SK-N-MC (cell line): ENCODE measurements at regions not wholly inside any gene's neighbourhood (a gene's known extent, or its start where the extent isn't known, plus 50 kb on each side); places are given as distances from the start of the nearest gene placed in this dataset.

Experiments used
- DNase-seq: peaks from one replicate; pipeline ENCODE4 v3.0.0-alpha.2; 2011; ENCODE audit warnings: low read depth, low spot score
- H3K27ac ChIP-seq: fragments of 200-600 bp; sonication (generic); 2 replicates; pipeline ENCODE4 v1.5.1; 2016; ENCODE audit warnings: mixed run types
- H3K36me3 ChIP-seq: fragments of 200-600 bp; sonication (generic); 2 replicates; pipeline ENCODE4 v1.6.1; 2017; ENCODE audit warnings: antibody characterized with exemption, low read length, mixed read lengths; ENCODE audit not compliant: insufficient read depth
- H3K4me3 ChIP-seq: fragments of 200-600 bp; sonication (generic); 2 replicates; pipeline ENCODE4 v1.5.1; 2016
- H3K9ac ChIP-seq: fragments of 200-600 bp; sonication (generic); 2 replicates; pipeline ENCODE4 v1.8.0; 2017; ENCODE audit warnings: mixed run types, mixed read lengths; ENCODE audit not compliant: insufficient read length
- H3K9me3 ChIP-seq: fragments of 200-600 bp; sonication (generic); 2 replicates; pipeline ENCODE4 v1.6.1; 2017; ENCODE audit warnings: low read depth, mild to moderate bottlenecking, antibody characterized with exemption, low read length, moderate library complexity, mixed read lengths
- EZH2 ChIP-seq: fragments of 200-600 bp; sonication (generic); IDR thresholded peaks from one replicate; pipeline ENCODE4 v1.6.1; 2017; ENCODE audit warnings: antibody characterized with exemption
- FOXP2 ChIP-seq: optimal IDR thresholded peaks from 2 replicates; pipeline ENCODE3; 2011; ENCODE audit warnings: mild to moderate bottlenecking, moderate library complexity; ENCODE audit not compliant: insufficient read depth; ENCODE audit errors: extremely low read length, control extremely low read depth
- POLR2AphosphoS5 ChIP-seq: IDR thresholded peaks from 2 replicates; pipeline ENCODE4 v1.6.1; 2012; ENCODE audit warnings: mild to moderate bottlenecking, low read depth, low read length, borderline replicate concordance

DNA sequence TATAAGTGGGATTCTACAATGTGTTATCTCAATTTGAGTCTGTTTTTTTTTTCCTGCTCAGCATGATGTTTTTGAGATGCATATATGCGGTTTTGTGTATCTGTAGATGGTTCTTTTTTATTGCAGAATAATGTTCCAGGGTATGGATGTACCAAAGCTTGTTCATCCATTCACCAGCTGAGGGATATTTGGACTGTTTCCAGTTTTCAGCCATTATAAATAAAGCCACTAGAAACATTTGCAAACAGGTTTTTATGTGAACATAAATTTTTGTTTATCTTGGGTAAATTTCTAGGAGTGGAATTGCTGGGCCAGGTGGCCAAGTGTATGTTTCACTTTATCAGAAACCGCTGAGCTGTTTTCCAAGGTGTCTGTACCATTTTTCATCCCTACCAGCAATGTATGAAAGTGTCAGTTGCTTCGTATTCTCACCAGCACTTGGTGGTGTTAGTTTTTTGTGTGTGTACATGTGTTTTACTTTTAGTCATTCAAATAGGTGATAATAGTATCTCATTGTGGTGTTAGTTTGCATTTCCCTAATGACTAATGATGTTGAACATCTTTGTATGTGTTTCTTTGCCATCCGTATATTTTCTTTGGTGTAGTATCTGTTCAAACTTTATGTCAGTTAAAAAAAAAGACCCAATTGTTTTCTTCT is 124.2 kb downstream of the CEBPB start:
- no peak overlapping the region for H3K9ac ChIP-seq
- TF ChIP-seq EZH2 (no peak), FOXP2 (no peak), POLR2AphosphoS5 (no peak)
- no peak overlapping the region for H3K4me3 ChIP-seq
- no peak for DNase-seq
- no peaks in the 10 kb centered on the region for H3K9me3 ChIP-seq
- H3K27ac ChIP-seq: no peak overlapping the region
- H3K36me3 ChIP-seq: no peaks in the 10 kb centered on the region

DNA sequence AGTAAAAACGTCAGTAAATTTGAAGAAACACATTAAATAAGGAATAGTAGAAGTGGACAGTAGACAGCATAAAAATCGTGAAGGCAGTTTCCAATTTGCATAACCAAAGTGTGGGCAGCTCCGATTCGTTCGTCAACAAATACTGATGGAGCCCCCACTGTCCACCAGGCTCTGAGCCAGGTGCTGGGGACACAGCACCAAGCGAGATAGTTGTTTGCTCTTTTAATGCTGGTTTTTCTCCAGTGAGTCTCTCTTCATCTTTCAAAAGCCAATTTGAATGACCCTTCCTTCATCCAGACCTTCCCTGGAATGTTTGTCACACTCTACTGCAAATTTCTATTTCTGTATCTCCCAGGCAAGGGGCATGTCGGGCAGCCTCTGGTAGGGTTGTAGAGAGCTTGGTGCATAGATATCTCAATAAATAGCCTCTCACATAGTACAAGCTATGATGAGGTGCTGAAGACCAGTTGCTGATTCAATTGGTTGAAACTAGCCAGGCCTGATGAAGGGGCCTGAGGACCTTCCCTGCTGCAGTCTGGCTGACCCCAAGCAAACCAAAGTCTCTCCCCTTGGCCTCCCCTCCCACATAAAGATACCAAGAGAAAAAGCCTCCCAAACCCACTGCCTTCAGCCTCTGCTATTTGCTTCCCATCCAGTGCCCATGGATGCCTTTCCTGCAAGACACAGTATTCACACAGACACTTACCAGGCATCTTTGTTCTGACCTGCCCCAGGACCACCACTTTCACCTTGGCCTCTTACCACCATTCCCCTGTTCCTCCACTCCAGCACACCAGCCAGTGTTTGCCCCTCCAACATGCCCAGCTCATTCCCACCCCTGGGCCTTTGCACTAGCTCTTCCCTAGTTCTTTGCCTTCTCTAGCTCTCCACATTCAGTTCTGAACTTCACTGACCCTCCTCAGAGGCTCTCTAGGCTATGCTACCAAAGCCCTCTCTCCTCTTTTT is 125.2 kb downstream of the CEBPB start:
- no peak overlapping the region for H3K27ac ChIP-seq
- TF ChIP-seq EZH2: no peak
- TF ChIP-seq FOXP2: no peak
- TF ChIP-seq POLR2AphosphoS5: no peak
- DNase-seq: no peak
- no peak overlapping the region for H3K4me3 ChIP-seq
- no peak overlapping the region for H3K9ac ChIP-seq
- H3K36me3 ChIP-seq: no peaks in the 10 kb centered on the region
- no peaks in the 10 kb centered on the region for H3K9me3 ChIP-seq

DNA sequence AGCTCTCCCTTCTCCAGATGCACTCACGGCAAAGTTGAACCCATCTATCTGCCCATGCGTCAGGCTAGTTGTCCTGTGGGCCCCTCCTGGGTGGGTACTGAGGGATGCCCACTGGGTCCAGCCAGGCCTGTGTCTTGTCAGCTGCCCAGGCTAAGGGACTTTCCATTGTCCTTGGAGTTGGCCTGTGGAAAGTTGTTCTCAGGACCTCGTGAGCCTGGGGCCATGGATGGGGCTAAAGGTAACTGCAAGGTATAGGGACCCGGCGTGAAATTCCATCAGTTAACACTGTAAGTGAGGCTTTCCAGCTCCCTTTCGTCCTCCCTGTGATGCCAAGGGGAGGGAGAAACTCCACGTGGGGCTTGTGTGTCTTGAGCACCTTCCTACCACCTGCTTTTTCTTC is 126.5 kb downstream of the CEBPB start:
- TF ChIP-seq EZH2 (no peak), POLR2AphosphoS5 (no peak), FOXP2 (no peak)

DNA sequence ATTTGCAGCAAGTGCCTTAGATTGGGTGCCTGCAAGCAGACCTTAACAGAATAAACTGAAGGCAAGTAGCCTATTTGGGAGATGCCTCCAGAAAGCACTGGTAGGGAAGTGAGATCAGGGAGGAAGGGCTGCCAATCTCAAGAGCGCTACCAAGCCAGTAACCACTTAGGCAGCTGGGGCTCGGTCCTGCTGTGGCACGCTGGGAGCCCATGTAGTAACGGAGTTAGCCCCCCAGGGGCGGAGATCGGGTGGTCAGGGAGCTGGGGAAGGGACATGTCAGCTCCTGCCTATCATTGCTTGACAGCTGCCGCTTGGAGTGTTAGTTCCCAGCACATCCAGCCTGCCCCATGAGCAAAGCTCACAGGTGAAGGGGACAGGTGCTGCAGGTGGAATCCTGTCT is 127.0 kb downstream of the CEBPB start:
- Histone ChIP-seq H3K36me3 (no peaks in the 10 kb centered on the region), H3K9me3 (no peaks in the 10 kb centered on the region), H3K9ac (no peak overlapping the region), H3K27ac (no peak overlapping the region), H3K4me3 (no peak overlapping the region)
- no peak for TF ChIP-seq POLR2AphosphoS5
- no peak for TF ChIP-seq FOXP2
- no peak for TF ChIP-seq EZH2
- DNase-seq: no peak

More for the DNA sequence above, 126.5 kb downstream of the CEBPB start:
- no peak for DNase-seq
- no peak overlapping the region for H3K9ac ChIP-seq
- H3K27ac ChIP-seq: no peak overlapping the region
- H3K9me3 ChIP-seq: no peaks in the 10 kb centered on the region
- H3K4me3 ChIP-seq: no peak overlapping the region
- H3K36me3 ChIP-seq: no peaks in the 10 kb centered on the region

DNA sequence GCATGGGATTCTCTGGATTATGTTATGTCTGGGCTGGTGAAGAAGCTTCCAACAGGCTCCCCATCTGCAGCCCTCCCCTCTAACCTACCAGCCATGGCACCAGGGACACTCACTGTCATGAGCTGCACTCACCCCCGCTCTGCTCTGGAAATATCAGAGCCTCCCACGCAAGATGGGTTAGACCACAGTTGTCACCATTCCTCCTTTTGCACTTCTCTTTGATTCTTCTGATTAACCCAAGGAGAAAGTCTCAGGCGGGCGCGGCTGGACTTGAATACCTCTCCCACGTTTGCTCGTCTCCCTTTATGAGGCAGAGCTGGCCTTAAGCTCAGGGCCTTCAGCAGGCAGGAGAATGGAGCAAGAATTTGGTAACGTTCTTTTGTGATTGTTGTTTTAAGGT is 128.1 kb downstream of the CEBPB start:
- no peak for DNase-seq
- Histone ChIP-seq H3K27ac (no peak overlapping the region), H3K4me3 (no peak overlapping the region), H3K36me3 (no peaks in the 10 kb centered on the region), H3K9ac (no peak overlapping the region), H3K9me3 (no peaks in the 10 kb centered on the region)
- TF ChIP-seq FOXP2 (no peak), EZH2 (no peak)

DNA sequence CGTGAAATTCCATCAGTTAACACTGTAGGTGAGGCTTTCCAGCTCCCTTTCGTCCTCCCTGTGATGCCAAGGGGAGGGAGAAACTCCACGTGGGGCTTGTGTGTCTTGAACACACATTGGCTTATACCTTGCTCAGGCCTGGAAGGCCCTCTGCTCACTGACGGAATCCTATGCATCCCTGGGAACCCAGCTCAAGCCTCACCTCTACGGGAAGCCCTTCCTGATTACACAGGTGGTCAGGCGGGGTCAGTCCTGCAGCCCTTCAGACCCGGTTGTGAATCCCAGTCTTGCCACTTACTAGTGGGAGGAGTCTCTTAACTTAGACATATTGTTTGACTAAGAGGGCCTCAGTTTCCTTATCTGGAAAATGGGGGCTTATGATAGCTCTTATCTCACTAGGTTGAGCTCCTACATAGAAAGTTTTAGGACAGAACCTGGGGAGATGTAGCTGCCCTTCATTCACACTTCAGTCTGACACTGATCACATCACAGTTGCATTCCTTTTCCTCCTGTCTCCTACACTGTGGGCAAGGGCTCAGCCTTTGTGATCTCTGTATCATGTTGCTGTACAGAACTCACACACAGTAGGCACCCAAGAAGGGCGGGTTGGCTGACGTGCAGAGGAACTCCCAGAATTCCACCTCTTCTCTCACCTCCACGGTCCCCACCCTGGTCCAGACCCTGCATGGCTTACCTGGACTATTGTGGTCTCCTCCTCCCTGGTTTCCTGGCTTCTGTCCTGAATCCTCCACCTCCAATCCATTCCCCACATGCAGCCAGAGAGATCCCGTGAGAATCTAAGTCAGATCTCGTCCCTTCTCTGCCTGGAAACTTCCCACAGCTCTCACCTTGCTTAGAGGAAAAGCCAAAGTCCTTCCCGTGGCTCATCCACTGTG is 129.6 kb downstream of the CEBPB start:
- Histone ChIP-seq H3K27ac (no peak overlapping the region), H3K9me3 (no peaks in the 10 kb centered on the region), H3K4me3 (no peak overlapping the region), H3K9ac (no peak overlapping the region), H3K36me3 (no peaks in the 10 kb centered on the region)
- TF ChIP-seq POLR2AphosphoS5: no peak
- TF ChIP-seq EZH2: no peak
- no peak for DNase-seq

DNA sequence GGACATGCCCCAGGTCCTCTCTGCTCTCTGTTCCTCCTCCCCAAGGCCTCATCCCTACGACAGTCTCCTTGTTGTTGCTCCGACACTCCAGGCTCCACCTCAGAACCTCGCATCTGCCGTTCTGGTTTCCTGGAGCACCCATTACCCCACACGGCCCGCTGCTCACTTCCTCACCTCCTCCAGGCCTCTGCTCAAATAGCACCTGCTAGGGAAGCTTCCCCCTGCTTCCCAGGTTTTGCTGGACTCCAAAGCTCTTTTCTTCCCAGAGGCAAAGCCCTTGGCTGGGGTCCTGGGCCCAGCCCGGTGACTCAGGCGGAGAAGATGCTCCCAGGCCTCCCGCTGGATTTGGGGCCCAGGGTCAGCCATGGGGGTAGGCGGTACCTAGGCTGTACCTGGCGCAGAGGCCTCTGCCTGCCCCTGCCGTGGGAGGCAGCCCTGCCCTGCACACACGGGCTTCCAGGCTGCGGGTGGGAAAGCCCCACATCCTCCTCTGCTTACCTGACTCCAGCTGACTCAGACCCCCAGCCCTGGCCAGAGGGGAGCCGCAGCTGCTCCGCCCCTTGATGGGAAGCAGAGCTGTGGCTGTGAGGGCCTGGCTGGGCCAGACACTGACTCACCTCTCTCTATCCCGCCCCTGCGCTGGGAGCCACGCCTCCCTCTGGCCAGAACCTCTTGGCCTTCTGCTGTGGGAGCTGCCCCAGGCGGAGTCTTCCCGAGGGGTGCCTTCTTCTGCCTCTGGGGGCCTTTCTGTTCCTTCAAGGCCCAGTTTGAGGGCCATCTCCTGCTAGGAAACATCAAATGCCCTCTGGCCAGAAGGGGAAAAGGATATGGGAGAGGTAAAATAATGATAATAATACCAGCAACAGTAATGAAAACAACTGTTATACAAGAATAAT is 130.5 kb downstream of the CEBPB start:
- no peak overlapping the region for H3K9ac ChIP-seq
- H3K36me3 ChIP-seq: no peaks in the 10 kb centered on the region
- no peak overlapping the region for H3K4me3 ChIP-seq
- H3K9me3 ChIP-seq: no peaks in the 10 kb centered on the region
- no peak for DNase-seq
- TF ChIP-seq FOXP2: no peak
- no peak for TF ChIP-seq EZH2
- TF ChIP-seq POLR2AphosphoS5: no peak
- H3K27ac ChIP-seq: no peak overlapping the region
